Right kidney (tissue), 1 donor: ENCODE measurements at regions not wholly inside any gene's neighbourhood (a gene's known extent, or its start where the extent isn't known, plus 50 kb on each side); places are given as distances from the start of the nearest gene placed in this dataset.
"Not testable (repeated sequence)": the region's sequence is repeated elsewhere in the genome, so short reads cannot be mapped to it uniquely, and the experiment has no call there.

Experiments used
- DNase-seq: peaks from one replicate; pipeline ENCODE4 v3.0.0-alpha.2; 2016

GRCh38 chr2:194332799-194333490 is 1324.1 kb upstream of the SLC39A10 start:
- DNase-seq, result no peak

DNA sequence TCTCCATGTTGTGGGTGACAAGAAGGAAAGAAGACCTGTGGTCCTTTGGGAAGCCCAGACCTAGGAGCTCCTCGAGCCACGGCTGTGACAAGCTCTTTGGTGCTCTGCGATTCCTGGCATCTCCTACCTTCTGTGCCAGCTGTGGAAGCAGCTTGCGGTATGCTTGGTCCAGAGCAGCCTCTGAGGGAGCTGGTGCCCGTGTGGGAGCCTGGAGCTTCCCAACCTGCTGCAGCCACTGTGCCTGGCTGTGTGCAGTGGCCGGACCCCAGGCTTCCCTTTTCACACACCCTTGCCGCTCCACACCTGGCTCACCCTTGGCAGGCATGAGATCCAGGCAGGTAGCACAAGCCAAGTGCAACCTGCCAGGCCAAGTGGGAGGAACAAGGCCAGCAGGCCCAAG is 1328.6 kb upstream of the SLC39A10 start:
- DNase-seq, result no peak

DNA sequence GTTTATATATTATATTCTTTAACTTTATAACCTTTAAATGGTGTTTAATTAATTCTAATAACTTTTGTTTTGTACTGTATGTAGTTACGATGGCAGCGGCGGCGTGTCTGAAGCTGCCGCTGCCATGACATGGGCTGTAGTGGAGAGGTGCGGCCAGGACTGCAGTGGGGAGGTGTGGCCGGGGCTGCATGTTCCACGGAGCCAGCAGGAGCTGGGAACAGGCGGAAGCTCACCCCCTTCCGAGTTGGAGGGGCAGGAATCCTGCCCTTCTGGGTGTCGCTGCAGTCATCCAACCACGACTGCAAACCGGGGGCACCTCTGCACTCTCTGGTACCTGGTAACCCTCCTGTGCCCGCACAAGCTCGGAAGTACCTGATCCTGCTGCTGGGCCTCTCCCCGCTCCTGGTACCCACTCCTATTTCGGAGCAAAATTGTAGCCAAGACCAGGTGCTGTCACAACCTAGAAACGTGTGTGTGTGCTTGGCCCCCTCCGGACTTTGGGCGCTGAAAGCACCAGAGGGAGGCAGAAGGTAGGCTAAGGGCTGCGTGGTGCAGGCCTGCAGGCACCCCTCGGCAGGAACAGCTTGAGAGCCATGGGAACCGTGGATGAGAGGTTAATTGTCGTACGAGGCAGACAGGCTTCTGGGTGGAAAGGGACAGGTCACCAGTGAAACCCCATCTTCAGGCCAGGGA is 1329.7 kb upstream of the SLC39A10 start:
- no peak for DNase-seq

DNA sequence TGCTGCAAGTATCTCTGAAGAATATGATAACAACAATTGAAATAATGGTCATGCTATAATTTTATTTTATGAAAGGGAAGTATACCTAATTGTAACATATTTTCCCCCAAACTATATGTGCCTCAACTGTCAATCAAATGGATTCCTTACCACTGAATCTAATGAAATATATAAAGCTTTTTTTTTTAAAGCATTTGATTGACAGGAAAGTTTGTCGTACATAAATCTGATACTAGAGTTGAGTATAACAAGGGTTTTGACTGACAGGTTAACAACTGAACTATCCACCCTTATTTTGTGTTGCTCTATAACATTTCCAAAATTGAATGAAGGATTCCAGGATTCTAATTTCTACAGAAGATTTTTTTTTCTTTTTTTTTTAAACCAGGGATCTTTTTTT is 1333.3 kb upstream of the SLC39A10 start:
- DNase-seq, result no peak

GRCh38 chr2:194320520-194320919 is 1336.5 kb upstream of the SLC39A10 start:
- DNase-seq, result no peak

DNA sequence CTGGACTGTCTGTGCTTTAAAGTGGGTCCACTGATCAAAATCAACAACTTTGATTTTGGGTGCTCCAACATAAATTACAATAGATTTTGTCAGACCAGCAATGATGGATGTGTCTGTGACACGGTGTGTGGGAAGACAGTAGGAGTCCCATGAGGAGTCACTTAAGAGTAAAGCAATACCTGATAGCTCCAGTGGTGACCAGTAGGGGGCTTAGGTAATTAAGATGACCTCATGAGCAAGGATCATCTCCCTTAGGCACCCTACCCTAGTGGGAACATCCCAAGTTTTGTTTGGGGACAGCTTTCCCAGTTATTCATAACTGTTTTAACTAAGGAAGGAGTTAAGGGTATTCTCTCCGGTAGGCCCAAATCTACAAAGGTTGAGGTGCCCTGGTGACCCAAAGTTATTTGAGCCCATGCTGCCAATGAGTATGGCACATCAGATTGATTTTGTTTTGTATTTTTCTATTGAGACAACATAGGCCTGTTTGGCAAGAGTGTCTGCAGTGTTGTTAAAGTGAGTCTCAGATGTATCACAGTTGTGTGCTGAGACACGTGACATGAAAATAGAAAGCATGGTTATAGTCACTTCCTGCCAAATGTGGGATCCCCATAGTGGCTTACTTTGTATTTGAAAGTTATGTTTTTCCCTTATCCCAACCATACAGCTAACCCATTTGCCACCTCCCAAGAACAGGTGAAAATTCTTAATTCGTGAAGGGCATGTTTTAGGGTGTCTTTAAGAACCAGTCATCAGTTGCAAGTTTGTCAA is 1337.6 kb upstream of the SLC39A10 start:
- no peak for DNase-seq

GRCh38 chr2:194314042-194314441 is 1343.0 kb upstream of the SLC39A10 start:
- no peak for DNase-seq

DNA sequence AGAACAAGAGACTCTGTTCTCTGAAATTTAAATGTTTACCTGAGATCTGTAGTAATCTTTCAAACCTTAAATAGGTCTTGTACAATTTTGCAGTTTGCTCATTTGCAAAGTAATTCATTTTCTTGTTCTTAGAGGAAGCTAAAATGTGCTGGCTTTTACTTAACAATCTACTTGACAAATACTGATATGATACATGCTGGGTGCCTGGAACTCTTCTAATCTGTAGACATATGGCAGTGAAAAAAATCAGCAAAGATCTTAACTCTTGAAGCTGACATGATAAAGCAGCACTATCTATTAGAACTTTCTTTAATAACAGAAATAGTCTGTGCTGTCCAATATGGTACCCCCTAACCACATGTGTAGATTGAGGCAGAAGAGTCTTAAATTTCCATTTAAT is 1352.8 kb upstream of the SLC39A10 start:
- DNase-seq, result no peak

DNA sequence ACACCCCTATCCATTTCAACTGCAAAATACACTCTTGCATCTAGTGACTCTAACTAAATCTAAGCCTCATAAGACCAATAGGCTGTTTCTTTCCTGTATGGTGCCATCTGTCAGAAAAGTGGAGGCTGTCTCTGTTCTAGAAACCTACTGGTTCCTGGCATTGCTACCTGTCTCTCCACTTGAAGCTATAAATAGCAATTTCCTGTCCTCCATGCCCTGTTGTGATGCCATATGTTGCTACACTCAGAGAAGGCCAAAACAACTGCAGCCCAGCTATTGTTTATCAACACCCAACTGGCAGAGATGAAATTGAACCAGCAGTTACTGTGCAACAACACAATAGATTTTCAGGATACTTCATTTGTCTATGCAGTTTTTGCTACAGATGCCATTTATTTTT is 1355.1 kb upstream of the SLC39A10 start:
- no peak for DNase-seq

DNA sequence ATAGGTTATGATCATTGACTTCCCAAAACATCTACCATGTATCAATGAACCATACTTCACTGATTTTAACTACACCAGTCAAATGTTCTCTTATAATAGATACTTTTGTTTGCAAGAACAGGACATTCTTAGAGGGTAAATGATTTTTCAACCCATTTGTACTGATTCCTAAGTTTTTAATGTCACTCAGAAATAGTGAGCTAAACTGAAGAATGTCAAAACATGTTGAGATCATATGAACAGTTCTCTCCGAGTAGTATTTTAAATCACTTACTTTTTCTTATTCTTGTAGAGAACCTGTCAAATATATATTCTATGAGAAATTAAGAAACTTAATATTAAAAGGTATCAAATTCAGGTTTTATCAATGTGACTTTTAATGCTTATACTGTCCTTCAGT is 1362.9 kb upstream of the SLC39A10 start:
- no peak for DNase-seq

DNA sequence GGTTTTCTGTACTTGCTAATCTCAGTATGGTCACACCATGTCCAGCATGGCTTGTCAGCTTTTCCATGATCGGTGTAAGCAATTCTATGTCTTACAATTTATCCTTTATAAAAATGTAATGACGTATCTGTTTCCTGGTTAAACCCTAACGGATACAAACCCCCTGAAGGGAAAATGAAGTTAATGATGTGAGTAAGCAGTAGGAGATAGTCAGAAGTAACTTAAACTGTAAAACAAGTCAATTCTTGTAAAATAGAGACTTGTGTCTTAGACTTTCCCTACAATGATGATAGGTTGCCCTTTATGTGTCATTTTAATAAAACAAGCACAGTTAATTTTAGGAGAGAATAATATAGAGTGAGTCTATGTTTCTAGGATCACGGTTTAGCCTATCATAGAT is 1365.9 kb upstream of the SLC39A10 start:
- DNase-seq, result no peak

DNA sequence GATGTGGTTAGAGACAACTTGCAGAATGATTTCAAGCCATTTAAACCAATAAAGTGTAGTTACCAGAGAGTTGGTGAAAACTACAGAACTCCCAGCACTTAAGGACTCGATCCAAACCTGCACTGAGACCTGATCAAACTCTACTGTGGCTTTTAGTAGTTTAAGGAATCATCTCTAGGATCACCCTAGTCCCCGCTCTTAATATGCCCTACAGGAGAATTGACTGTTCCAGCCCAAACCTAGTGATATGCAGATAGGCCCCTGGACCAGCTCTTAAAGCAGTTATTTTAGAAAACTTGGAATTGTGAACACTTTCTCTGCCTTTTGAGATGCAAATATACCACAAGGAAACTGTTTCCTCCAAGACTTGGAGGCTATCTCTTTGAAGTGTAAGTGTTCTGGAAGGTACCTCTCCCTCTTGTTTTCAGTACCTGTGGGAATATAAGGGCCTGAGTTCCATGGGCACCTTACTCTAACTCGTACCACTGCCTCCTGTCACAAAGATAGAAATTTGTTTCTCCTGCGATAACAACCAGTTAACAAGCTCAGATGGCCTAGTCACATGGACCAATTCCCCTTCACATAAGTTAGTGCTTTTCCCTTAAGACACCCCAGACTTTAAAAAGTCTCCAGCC is 1367.2 kb upstream of the SLC39A10 start:
- no peak for DNase-seq

- not testable (repeated sequence) for DNase-seq
These were observed 1380.4 kb upstream of the SLC39A10 start for GRCh38 chr2:194276667-194277066.

GRCh38 chr2:194271293-194271961 is 1385.6 kb upstream of the SLC39A10 start:
- DNase-seq, result no peak

GRCh38 chr2:194270648-194271047 is 1386.4 kb upstream of the SLC39A10 start:
- DNase-seq, result no peak

DNA sequence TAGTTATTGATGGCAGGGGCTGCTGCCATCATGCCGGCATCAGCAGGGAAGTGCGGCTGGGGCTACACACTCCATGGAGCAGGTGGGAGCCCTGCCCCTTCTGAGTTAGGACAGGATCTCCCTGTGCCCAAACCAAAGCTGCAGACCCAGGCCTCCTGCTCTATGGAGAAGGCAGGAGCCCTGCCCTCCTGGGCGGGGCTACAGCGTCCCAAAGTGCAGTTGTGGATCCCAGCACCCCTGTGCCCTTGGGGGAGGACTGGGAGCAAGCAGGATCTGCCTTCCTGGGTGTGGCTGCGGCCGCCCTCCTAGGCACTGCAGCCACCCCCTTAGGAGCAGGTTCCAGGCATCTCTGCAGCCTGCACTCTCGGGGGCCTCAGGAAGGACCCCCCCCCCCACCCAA is 1392.4 kb upstream of the SLC39A10 start:
- DNase-seq, result no peak

- no peak for DNase-seq
These were observed 1396.8 kb upstream of the SLC39A10 start for GRCh38 chr2:194260185-194260584.

- DNase-seq, result no peak
These were observed 1399.9 kb upstream of the SLC39A10 start for GRCh38 chr2:194257095-194257494.

DNA sequence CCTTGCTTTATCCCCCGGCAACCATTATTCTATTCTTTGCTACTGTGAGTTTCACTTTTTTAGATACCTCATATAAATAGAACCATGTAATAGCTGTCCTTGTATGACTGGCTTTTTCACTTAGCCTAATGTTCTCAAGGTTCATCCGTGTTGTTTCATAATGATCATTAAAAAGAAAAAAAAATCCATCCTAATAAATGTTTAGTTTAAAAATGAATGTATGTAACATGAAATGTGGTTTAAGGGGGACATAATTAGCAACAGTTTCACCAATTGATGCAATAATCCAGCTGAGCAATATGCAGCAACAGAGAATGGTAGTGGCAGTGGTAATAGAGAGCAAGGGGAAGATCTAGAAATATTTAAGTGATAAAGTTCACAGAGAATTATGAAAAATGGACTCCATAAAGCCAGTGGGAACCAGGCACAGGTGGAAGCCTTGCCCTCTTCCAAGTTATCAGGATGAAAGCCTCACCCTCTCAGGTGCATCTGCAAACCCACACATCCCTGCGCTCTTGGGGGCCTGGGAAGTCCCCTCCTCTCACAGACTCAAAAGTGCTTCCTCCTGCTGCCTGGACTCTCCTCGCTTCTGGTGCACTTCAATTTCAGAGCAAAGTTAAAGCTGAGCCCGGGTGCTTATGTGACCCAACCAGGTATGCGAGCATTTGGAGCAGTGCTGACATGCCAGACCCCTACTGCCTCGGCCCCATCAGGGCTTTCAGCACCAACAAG is 1403.3 kb upstream of the SLC39A10 start:
- no peak for DNase-seq

DNA sequence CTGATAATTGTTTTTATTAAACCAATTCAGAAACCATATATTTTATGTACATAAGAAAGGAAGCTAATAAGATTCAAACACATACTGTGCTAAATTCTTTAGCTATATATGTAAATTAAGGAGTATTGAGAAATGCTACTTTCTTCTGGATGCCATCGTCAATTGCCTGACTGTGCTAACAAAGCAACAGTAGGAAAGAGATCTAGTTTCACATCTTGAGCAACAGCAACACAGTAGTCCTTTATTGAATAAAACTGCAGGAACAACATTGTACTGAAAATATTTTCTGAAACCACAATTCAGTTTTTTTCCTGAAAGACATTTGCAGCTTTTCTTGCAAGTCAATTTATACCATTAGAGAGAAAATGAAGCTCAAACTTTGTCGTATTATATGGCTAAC is 1404.9 kb upstream of the SLC39A10 start:
- DNase-seq, result no peak

GRCh38 chr2:194232600-194232999 is 1424.4 kb upstream of the SLC39A10 start:
- DNase-seq, result no peak

DNA sequence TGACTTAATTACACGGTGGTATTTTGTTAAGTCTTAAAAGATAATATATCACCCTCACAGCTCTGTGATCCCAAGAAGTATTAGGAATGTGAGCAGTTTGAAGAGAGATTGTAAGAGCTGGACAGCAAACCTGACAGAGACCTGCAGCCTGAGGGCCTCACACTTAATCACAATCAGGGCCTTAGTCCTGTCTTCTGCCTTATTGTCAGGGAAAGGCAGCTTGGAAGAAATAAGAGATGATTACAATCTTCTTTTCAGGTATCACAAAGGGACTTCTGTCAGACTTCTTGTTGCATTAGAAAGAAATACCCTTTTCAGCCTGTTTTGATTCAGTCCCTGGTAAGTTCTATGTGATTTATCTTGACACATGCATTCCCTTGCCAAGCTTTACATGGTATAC is 1433.8 kb upstream of the SLC39A10 start:
- no peak for DNase-seq
